ENCODE measurements at regions not wholly inside any gene's neighbourhood (a gene's known extent, or its start where the extent isn't known, plus 50 kb on each side); places are given as distances from the start of the nearest gene placed in this dataset.

GRCh38 chr16:50494501-50495491 lies 53.4 kb upstream of the NKD1 start:
- TF ChIP-seq, protein P1, sequence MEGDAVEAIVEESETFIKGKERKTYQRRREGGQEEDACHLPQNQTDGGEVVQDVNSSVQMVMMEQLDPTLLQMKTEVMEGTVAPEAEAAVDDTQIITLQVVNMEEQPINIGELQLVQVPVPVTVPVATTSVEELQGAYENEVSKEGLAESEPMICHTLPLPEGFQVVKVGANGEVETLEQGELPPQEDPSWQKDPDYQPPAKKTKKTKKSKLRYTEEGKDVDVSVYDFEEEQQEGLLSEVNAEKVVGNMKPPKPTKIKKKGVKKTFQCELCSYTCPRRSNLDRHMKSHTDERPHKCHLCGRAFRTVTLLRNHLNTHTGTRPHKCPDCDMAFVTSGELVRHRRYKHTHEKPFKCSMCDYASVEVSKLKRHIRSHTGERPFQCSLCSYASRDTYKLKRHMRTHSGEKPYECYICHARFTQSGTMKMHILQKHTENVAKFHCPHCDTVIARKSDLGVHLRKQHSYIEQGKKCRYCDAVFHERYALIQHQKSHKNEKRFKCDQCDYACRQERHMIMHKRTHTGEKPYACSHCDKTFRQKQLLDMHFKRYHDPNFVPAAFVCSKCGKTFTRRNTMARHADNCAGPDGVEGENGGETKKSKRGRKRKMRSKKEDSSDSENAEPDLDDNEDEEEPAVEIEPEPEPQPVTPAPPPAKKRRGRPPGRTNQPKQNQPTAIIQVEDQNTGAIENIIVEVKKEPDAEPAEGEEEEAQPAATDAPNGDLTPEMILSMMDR (IDR thresholded peaks at IDR 0.05): no peak
- no peak for TF ChIP-seq POLR2A (IDR thresholded peaks at IDR 0.05)

All from Peyer's patch (tissue), 4 donors.